NCI-H774 (cell line): ENCODE measurements at regions not wholly inside any gene's neighbourhood (a gene's known extent, or its start where the extent isn't known, plus 50 kb on each side); places are given as distances from the start of the nearest gene placed in this dataset.

Experiments used
- DNase-seq: peaks from one replicate; lab custom pipeline; 2025; lab: John Stamatoyannopoulos, UW

DNA sequence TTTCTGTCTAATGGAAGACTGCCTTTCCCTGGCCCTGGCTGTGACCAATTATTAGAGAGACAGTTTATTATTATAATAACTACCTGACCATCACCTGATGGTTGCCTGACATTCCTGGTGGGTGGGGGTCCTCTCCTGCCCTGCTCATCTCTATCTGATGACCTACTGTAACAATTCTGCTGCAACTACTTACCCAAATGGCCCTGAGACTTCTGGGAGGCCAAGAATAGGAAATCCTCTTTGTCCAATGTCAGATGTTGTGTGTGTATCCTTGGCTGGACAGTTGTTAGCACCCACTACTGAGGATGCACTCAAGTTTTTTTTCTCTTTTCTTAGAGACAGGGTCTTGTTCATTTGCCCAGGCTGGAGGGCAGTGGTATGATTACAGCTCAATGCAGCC lies 110.3 kb downstream of the DDX1 start:
- DNase-seq: no peak

DNA sequence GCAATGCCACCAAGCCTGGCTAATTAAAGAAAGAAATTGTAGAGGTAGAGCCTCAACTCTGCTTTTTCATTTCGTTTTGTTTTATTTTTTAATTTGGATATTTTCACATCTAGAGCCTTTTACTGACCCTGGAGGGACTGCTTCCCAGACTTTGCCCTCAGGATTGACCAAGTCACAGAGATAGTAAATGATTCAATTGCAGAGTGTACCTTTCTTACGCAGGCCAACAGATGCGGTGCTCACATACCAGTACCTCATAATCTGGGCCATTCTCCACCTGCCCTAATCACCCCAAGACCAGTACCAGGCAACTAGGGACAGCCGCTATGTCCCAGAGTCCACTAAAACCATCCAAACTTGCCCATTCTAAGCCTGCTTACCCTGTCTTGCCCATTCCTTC lies 110.8 kb downstream of the DDX1 start:
- no peak for DNase-seq

DNA sequence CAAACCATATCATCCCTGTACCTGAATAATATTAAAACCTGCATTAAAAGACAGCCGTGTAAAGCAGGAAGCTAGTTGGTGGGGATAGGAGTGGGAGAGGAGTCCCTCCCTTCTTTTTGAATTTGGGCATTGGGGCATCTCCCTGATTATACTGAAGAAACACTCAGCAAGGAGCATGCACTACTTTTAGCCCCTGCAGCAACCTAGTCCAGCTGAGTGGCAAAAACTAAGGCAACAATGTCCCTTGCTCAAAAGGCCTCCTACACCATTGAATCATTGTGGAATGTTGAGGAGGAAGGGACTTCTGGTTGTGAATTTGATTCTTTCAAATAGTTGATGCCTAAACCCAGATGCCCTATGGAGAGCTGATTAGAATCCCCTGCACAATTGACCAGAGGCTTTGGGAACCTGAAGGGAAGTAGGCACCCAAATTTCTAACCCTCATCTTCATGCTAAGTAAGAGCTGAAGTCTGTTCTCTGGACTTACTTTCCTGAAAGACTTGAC lies 111.7 kb downstream of the DDX1 start:
- no peak for DNase-seq

DNA sequence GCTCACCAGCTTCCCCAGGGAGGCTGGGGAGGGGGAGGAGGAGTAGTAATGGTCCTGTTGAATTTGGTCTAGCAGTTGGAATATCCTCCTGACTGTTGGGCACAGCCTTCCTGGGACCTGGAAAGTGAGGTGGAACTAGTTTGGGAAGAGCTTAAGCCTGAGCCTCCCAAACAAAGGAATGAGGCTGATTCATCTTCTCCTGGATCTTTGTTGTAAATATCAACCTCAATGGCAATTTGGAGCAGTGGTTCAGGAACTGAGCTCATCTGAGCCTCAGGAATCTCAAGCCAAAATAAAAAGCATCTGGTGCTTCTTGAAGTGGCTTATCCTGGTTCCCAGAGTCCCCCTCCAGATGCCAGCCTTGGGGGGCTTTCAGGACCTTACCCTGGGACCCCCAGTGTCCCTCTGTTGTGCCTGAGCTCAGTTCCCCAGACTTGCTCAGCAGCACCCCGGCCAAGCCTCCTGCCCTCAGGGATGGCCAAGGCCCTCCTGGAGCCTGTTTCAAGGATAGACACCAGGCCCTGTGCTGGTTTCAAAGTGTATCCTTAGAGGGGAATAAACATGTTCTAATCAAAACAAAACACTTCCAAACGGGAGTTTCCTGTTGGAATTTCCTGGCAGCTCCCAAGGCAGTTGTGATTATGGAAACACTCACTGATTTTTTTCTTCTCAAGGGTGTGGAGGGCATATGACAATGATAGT lies 112.6 kb downstream of the DDX1 start:
- no peak for DNase-seq

DNA sequence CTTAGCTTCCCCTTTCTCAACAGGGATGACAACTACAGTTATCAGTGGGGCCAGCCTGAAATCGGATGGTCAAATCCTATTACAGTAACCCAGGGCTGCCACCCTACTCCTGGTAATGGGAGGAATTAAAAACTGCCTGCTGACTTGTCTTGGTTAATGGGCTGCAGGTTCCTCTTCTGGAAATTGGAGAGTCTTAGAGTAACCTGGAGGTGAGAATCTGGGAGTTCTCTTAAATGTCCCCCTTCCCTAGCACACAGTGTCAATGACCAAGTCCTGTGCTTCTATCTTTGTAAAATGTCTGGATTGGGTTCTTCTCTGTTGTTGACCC lies 113.1 kb downstream of the DDX1 start:
- DNase-seq: no peak

DNA sequence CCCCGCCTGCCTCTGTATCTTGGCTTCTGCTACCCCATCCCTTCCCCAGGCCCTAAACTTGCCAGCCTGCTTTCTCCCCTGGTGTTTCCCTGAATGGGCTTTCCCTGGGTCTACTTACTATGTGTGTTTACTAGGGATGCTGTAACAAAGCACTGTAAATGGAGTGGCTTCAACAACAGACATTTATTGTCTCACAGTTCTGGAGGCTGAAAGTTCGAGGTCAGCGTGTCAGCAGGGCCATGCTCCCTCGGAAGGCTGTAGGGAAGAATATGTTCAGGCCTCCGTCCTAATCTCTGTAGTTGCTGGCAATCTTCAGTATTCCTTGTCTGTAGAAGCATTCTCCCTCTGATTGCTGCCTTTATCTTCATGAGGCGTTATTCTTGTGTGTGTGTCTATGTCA lies 113.6 kb downstream of the DDX1 start:
- DNase-seq: no peak

DNA sequence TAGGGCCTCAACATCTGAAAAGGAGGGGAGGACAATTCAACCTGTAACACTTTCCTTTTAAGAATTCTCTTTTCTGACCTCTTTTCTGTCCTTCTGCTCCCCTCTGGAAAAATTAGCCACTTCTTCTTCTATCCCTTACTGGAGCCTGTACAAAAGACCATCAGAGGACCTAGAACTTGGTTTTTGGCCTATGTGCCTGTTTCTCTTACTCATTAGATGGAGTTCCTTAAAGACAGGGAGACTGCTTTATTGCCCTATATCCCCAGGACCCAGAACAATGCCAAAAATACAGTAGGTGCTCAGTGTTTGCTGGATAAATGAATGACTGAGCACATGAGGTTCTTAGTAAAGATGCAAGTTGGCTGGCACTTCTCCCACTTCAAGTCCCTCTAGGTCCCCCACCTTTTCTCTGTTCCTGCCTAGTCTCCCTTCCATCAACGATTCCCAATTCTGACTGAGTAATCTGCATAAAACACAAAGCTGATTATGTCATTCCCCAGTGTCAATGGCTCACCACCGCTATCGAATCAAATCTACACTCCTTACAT lies 114.2 kb downstream of the DDX1 start:
- no peak for DNase-seq

DNA sequence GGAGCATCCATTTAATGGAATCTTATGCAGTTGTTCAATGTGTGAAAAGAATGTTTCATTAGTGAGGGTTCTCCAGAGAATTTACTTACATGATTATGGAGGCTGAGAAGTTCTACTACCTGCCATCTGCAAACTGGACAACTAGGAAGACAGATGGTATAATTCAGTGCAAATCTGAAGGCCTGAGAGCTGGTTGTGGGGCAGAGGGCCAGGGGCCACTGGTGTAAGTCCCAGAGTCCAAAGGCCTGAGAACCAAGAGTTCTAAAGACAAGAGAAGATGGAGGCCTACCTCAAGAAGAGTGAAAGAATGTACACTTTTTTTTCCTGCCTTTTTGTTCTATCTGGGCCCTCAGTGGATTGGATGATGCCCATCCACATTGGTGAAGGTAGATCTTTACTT lies 114.8 kb downstream of the DDX1 start:
- DNase-seq: no peak

DNA sequence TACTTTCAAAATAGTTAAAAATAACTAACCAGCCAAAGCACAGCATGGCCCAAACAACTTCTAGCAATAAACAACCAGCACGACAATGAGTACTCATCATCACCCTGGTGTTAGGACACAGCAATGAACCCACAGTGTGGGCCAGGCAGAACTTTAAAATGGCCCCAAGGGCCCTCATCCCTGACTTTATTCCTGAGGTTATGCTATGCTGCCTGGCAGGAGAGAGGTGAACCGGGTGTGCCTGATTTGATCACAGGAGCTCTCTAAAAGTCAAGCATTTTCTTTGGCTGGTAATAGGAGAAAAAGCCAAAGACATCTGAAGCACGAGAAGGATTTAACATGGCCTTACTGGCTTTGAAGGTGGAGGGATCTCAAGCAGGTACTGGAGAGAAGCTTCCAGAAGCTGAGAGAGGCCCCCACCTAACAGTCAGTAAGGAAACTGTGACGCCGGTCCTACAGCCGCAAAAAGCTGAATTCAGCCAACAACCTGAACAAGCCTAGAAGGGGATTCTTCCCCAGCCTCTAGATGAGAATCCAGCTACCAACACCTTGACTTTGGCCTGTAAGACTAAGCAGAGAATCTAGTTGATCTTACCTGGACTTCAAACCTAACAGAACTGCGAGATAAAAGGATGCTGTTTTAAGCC lies 115.4 kb downstream of the DDX1 start:
- DNase-seq: no peak

DNA sequence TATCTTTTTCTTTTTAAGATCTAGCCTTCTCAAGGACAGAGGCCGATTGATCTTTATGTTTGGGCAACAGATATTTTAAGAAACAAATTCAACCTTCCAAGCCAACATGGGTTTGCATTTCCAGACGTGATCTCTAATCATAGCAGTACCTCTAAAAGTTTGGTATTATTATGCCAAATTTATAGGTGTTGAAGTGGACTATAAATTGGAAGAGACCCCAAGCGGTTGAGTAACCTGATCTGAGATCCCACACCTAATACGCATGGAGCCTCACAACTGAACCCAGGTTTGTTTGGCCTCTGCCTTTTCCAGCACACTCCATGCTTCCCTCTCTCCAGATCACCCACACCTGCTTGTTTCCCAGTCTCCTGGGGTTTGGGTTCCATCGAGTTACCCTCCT lies 116.5 kb downstream of the DDX1 start:
- no peak for DNase-seq

DNA sequence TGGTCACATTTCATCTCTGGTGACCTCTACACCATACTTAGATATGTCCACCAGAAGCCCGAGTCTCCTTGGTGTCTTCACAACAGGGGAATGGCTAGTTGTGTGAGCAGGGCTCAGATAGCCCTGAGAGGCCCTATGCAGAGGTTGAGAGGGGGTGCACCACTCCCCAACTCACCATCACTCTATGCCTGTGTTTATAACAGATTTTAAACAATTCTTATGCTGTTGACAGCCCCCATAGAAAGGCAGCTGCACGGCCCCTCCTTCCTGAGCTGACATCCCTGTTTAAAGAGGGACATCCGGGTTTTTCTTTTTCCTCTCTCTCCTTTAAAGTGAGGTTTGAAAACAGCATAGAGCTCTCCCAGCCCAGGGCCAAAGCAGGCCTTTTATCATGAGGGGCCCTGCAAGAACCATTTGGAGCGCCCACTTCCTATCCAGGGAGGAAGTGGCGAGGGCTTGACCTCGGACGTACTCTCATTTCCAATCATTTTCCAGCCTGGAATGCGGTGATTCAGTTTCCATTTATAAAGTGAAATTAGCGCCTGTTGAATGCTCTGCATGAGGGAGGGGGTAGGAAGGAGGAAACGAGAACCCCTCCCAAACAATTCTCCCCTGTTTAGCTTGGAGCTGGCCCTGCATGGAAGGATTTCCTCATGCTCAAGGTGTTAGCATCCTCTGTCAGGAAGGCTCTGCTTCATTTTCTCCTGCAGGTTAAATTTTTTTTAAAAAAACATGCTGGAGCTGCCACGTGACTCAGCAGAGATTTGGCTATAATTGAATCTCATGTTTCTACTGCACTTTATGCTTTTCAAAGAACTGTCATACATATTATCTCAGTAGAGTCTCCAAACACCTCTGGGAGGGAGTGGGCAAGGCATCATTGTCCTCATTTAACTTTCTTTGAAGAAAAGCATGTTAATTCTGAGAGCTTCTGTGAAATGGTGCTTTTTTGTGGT lies 117.5 kb downstream of the DDX1 start:
- DNase-seq: no peak

DNA sequence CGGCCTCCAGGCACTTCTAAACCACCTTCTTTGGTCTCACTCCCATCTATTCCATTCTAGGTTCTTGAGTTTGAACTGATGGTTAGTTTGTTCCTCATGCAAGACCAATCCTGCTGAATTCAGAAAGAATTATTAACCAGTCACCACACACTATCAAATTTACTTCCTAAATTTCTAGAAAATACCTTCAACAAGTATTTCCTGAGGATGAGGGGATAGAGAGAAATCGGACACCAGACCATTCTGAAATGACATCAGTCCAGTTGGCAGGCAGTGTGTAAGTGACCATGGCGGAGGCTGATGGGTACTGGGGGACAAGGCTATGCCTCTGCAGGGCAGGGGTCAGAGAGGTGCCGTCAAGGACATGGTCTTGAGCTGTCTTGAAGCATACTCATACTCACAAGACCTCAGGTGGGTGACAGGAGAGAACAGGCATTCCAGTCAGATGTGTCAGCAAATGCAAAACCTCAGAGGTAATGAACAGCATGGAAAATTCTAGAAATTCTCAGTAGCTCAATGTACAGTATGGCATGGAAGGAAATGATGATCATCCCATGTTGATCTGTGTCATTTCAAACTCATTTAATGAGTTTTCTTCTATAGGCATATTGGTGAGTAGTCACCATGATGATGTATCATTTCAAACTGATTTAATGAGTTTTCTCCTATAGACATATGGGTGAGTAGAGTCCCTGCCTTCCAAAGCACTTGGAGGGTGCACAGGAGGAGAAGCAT lies 119.6 kb downstream of the DDX1 start:
- no peak for DNase-seq

DNA sequence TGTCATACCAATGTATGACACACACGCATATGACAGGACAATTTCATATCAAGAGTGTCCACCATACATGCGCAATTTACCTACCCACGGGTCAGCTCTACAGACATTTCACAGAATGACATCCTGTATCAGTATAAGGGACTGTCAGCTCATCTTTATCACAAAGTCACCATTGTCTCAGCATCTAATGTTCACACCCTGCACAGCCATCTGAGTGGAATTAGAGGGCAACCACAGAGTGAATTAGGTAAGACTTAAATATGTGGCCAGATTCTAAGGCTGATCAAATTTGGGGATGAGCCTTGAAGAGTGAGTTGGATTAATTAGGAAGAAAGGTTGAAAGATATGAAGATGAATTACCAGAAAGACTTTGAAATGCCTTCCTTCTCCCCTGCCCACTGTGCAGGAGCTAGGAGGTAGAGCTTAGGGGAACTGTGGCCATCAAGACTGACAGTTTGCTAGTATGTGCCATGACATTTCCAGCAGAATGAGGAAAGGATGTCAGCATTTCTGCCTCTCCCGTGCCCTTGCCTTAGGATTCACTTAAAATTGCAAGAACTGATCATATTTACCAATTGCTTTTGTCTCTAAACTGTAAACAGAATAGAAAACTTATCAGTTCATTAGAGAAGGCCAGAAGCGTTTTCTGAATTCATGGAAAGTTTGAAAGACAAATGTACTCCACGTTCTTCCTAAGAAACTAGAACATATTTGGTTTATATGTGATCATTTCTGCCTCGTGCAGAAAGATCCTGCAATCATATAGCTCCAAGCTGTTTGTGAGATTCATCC lies 121.1 kb downstream of the DDX1 start:
- DNase-seq: no peak

DNA sequence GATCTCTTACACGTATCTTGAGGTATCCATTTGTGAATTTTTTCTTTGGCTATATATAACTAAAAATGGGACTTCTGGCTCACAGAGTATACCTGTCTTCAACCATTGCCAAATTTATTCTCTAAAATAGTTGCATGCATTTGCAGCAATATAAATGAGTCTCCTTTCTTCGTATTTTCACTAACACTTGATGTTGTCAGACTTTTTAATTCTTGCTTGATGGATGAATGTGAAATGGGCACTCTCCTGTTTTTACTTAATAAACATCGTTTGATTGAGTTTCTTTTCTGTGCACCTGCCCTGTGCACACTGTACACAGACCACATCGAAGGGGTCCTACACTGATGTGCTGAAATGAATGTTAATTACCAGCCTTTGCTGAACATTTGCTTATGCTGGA lies 121.8 kb downstream of the DDX1 start:
- no peak for DNase-seq

DNA sequence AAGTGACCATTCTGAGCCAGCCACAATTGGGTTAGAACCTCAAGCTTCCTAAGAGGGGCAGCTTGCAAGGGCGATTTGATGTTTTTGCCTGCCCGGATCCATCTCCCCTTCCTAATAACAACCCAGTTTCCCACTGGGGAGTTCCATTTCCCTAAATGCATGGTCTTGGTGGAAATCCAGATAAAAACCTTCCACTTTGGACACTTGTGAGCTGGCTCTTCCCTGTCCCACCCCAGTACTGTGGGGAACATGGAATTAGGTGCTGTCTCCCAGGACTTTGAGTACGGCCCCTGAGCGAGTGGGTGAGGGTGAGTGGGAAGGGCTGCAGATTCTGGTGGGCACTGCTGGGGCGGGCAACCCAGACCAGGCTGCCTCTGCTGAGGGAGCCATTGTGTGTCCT lies 122.3 kb downstream of the DDX1 start:
- DNase-seq: no peak

DNA sequence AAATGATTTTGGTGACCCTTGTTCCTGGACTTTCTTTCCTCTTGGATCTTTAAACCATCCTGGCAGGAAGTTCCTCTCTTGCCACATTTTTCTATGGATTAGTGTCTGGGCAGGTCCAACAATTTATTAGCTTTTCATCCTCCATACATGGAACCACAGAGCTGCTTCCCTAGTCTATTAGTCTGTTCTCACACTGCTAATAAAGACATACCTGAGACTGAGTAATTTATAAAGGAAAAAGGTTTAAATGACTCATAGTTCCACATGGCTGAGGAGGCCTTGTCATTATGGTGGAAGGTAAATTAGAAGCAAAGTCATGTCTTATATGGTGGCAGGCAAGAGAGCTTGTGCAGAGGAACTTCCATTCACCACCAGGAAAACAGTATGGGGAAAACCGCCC lies 122.9 kb downstream of the DDX1 start:
- no peak for DNase-seq

DNA sequence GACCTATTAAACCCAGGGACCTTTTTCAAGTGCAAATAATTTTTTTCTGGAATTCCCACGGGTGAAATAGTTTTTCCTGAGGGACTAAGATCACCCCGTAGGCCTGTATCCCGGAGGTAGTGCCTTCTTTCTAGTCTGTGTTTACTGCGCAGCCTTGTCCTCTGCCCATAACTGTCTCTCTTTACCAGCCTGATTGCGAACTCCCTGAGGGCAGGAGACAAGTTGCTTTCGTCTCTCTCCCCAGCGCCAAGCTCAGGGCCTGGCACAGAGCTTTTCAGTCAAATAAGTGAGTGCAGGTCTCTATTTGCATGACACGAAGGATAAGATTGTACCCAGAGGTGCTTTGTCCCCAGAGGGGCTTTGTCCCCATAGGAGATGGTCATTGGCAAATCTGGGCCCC lies 123.9 kb downstream of the DDX1 start:
- DNase-seq: no peak

DNA sequence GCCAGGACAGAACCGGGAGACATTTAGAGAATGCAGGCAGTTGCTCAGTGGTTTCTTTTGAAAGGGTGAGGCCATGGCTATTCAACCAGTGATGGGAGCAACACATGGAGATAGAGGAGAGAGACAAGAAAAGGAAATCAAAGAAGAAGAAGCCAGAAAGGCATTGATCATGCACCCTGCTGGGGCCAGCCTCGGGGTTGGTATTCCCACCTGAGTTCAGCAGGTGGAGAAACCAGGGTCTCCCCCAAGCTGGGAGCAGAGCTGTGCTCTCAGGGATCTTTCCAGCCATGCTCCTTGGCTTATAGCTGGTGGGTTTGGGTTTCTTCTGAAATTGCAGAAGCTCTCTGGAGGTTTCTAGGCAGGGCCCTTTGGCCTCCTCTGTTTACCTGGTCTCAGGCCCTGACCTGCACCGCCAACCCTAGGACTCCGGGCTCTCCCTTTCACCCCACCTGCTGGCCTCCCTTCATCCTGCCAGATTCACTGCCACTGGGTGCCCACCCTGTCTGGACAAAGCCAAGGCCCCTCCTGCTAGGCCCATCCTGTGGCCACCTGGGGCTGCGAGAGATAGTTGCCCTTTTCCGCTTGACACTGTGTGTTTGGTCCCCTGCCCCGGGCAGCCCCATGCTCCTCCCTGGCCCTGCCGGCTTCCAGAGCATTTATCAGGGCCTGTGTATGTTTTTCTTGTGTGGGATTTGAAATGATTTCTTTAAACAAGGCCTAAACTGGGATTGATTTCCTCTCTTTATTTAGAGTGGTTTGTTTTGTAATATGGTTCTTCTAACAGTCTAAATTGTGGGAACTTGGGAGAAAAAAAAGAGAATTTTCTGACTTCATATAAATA lies 126.7 kb downstream of the DDX1 start:
- DNase-seq: no peak

DNA sequence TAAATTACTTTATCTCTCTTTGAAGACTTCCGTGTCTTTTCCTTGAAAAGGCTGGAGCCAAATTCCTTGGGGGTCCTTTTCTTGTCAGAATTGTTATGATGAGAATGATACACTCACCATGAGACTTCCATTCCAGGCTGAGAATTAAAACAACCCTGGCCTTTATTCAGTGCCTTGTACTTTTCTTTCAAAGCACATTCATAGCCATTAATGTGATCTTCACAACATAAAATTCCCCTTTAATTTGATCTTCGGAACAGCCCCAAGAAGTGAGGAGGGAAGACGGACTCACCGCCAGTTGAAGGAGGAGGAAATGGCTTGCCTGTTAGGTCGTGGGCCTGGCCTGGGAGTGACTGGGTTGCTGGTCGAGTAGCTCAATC lies 127.3 kb downstream of the DDX1 start:
- no peak for DNase-seq
